ENCODE measurements at regions not wholly inside any gene's neighbourhood (a gene's known extent, or its start where the extent isn't known, plus 50 kb on each side); places are given as distances from the start of the nearest gene placed in this dataset.
"Not testable (repeated sequence)": the region's sequence is repeated elsewhere in the genome, so short reads cannot be mapped to it uniquely, and the experiment has no call there.

- 93% methylated on average over 12 of the region's 12 CpGs for WGBS
- Histone ChIP-seq H3K4me1 (replicated peaks) (no peaks in the 10 kb centered on the region), H3K27me3 (replicated peaks; ENCODE audit: insufficient read depth) (no peaks in the 10 kb centered on the region), H3K4me3 (no peak overlapping the region), H3K27ac (no peak overlapping the region), H3K9me3 (no peaks in the 10 kb centered on the region), H3K36me3 (no peaks in the 10 kb centered on the region)
- TF ChIP-seq POLR2A (IDR thresholded peaks at IDR 0.05) (no peak), POLR2AphosphoS5 (IDR thresholded peaks at IDR 0.05) (no peak), CTCF (IDR thresholded peaks at IDR 0.05) (no peak)
- intact Hi-C loops (cut with DNase I): no loop called here
- DNase-seq (ENCODE audit: low spot score): no peak
Observed at GRCh38 chr6:166796610-166797009, 159.7 kb downstream of the RNASET2 start.

GRCh38 chr6:166795879-166796278 lies 160.5 kb downstream of the RNASET2 start:
- H3K9me3 ChIP-seq: no peaks in the 10 kb centered on the region
- no peak overlapping the region for H3K27ac ChIP-seq
- H3K36me3 ChIP-seq: no peaks in the 10 kb centered on the region
- TF ChIP-seq POLR2A (IDR thresholded peaks at IDR 0.05) (no peak), CTCF (IDR thresholded peaks at IDR 0.05) (no peak), POLR2AphosphoS5 (IDR thresholded peaks at IDR 0.05) (no peak)
- no peaks in the 10 kb centered on the region for H3K4me1 ChIP-seq (replicated peaks)
- no peaks in the 10 kb centered on the region for H3K27me3 ChIP-seq (replicated peaks; ENCODE audit: insufficient read depth)
- 85% methylated on average over 3 of the region's 3 CpGs for WGBS
- no peak overlapping the region for H3K4me3 ChIP-seq
- no peak for DNase-seq (ENCODE audit: low spot score)
- intact Hi-C loops (cut with DNase I): no loop called here

GRCh38 chr6:166790808-166791207 lies 163.8 kb upstream of the RPS6KA2 start:
- H3K4me1 ChIP-seq (replicated peaks); H3K27ac ChIP-seq; H3K27me3 ChIP-seq (replicated peaks; ENCODE audit: insufficient read depth); intact Hi-C loops (cut with DNase I); H3K4me3 ChIP-seq; DNase-seq (ENCODE audit: low spot score); H3K9me3 ChIP-seq; H3K36me3 ChIP-seq: not testable (repeated sequence)
- WGBS: 92% methylated on average over 3 of the region's 3 CpGs

- 95% methylated on average over 22 of the region's 22 CpGs for WGBS
Observed at GRCh38 chr6:166788846-166789529, 161.9 kb upstream of the RPS6KA2 start.

GRCh38 chr6:166786704-166787293 lies 159.7 kb upstream of the RPS6KA2 start:
- DNase-seq (ENCODE audit: low spot score): peak; percentile 51
- H3K4me3 ChIP-seq: no peak overlapping the region
- WGBS: 4% methylated on average over 3 of the region's 3 CpGs
- H3K27me3 ChIP-seq (replicated peaks; ENCODE audit: insufficient read depth): no peaks in the 10 kb centered on the region
- no peaks in the 10 kb centered on the region for H3K4me1 ChIP-seq (replicated peaks)
- no peaks in the 10 kb centered on the region for H3K9me3 ChIP-seq
- H3K27ac ChIP-seq: no peak overlapping the region
- peak; percentile 48 to 79 (median 74) for TF ChIP-seq CTCF (IDR thresholded peaks at IDR 0.05)
- TF ChIP-seq POLR2AphosphoS5 (IDR thresholded peaks at IDR 0.05): no peak
- TF ChIP-seq POLR2A (IDR thresholded peaks at IDR 0.05): no peak
- H3K36me3 ChIP-seq: no peaks in the 10 kb centered on the region
- intact Hi-C loops (cut with DNase I): loop anchor here (2.0 to 5.0 kb wide), 3 partner anchors 76 to 356 kb away; no protein-coding TSS in a partner anchor

More at GRCh38 chr6:166788846-166789529, 161.9 kb upstream of the RPS6KA2 start:
- intact Hi-C loops (cut with DNase I): loop anchor here (5.0 kb wide), 1 partner anchor 353 kb away; no protein-coding TSS in a partner anchor
- peak; percentile 2 for DNase-seq (ENCODE audit: low spot score)
- H3K27ac ChIP-seq; H3K4me1 ChIP-seq (replicated peaks); H3K36me3 ChIP-seq; H3K4me3 ChIP-seq; H3K9me3 ChIP-seq; H3K27me3 ChIP-seq (replicated peaks; ENCODE audit: insufficient read depth): not testable (repeated sequence)

- Histone ChIP-seq H3K36me3 (no peaks in the 10 kb centered on the region), H3K9me3 (no peaks in the 10 kb centered on the region), H3K27me3 (replicated peaks; ENCODE audit: insufficient read depth) (no peaks in the 10 kb centered on the region), H3K4me3 (no peak overlapping the region), H3K27ac (no peak overlapping the region), H3K4me1 (replicated peaks) (no peaks in the 10 kb centered on the region)
- DNase-seq (ENCODE audit: low spot score): peak; percentile 2
- TF ChIP-seq POLR2AphosphoS5 (IDR thresholded peaks at IDR 0.05): no peak
- no peak for TF ChIP-seq POLR2A (IDR thresholded peaks at IDR 0.05)
- TF ChIP-seq CTCF (IDR thresholded peaks at IDR 0.05): no peak
- WGBS: 72% methylated on average over 6 of the region's 6 CpGs
- intact Hi-C loops (cut with DNase I): loop anchor here (5.0 kb wide), 1 partner anchor 357 kb away; no protein-coding TSS in a partner anchor
Observed at GRCh38 chr6:166785131-166785530, 158.1 kb upstream of the RPS6KA2 start.
